SK-N-SH treated with all-trans-retinoic acid at 6 μM for 48 hours (cell line): ENCODE measurements at regions not wholly inside any gene's neighbourhood (a gene's known extent, or its start where the extent isn't known, plus 50 kb on each side); places are given as distances from the start of the nearest gene placed in this dataset.

Experiments used
- BACH2 ChIP-seq: fragments of 250-450 bp; sonication (Bioruptor Pico); IDR thresholded peaks from 2 replicates; pipeline ENCODE4 v1.9.0; 2021; ENCODE audit warnings: mild to moderate bottlenecking, borderline replicate concordance
- CREB5 ChIP-seq: fragments of 250-450 bp; sonication (Bioruptor Pico); IDR thresholded peaks from 2 replicates; pipeline ENCODE4 v1.5.1; 2020; ENCODE audit warnings: low read depth, mild to moderate bottlenecking, moderate library complexity
- CSDC2 ChIP-seq: fragments of 250-450 bp; sonication (Bioruptor Pico); IDR thresholded peaks from 2 replicates; pipeline ENCODE4 v1.5.0; 2020; ENCODE audit warnings: mild to moderate bottlenecking, moderate library complexity
- ESRRG ChIP-seq: fragments of 250-450 bp; sonication (Bioruptor Pico); IDR thresholded peaks from 2 replicates; pipeline ENCODE4 v1.6.1; 2021; ENCODE audit warnings: mild to moderate bottlenecking
- ISL1 ChIP-seq: fragments of 250-450 bp; sonication (Bioruptor Pico); IDR thresholded peaks from 2 replicates; pipeline ENCODE4 v2.1.2; 2022; ENCODE audit warnings: mild to moderate bottlenecking, moderate library complexity
- PATZ1 ChIP-seq: fragments of 250-450 bp; sonication (Bioruptor Pico); IDR thresholded peaks from 2 replicates; pipeline ENCODE4 v1.8.0; 2020; ENCODE audit warnings: mild to moderate bottlenecking, moderate library complexity, borderline replicate concordance
- PPARA ChIP-seq: fragments of 250-450 bp; sonication (Bioruptor Pico); IDR thresholded peaks from 2 replicates; pipeline ENCODE4 v1.5.0; 2020; ENCODE audit warnings: mild to moderate bottlenecking, borderline replicate concordance
- RARB ChIP-seq: fragments of 250-450 bp; sonication (Bioruptor Pico); IDR thresholded peaks from 2 replicates; pipeline ENCODE4 v1.8.0; 2021; ENCODE audit warnings: mild to moderate bottlenecking, moderate library complexity
- SNAI2 ChIP-seq: fragments of 250-450 bp; sonication (Bioruptor Pico); IDR thresholded peaks from 2 replicates; pipeline ENCODE4 v1.5.0; 2020; ENCODE audit warnings: mild to moderate bottlenecking, moderate library complexity
- ZC3H10 ChIP-seq: fragments of 250-450 bp; sonication (Bioruptor Pico); IDR thresholded peaks from 2 replicates; pipeline ENCODE4 v1.5.1; 2021; ENCODE audit warnings: mild to moderate bottlenecking, moderate library complexity
- ZFP30 ChIP-seq: fragments of 450-650 bp; formaldehyde crosslinking; IDR thresholded peaks from 2 replicates; pipeline ENCODE4 v1.5.0; 2022; ENCODE audit warnings: mild to moderate bottlenecking, moderate library complexity
- ZNF565 ChIP-seq: fragments of 450-650 bp; formaldehyde crosslinking; conservative IDR thresholded peaks from 2 replicates; pipeline ENCODE4 v1.5.0; 2020; ENCODE audit warnings: low read depth, mild to moderate bottlenecking, moderate library complexity
- ZNF70 ChIP-seq: fragments of 450-650 bp; formaldehyde crosslinking; IDR thresholded peaks from 2 replicates; pipeline ENCODE4 v1.5.0; 2020; ENCODE audit warnings: mild to moderate bottlenecking, moderate library complexity

GRCh38 chr5:5065472-5065871, 74.7 kb upstream of the ADAMTS16 start:
- no peak for TF ChIP-seq PATZ1 (CRISPR knock-in tag)
- no peak for TF ChIP-seq ZFP30
- no peak for TF ChIP-seq BACH2 (CRISPR knock-in tag)
- TF ChIP-seq RARB (CRISPR knock-in tag), result no peak
- no peak for TF ChIP-seq ZC3H10 (CRISPR knock-in tag)
- TF ChIP-seq ZNF70 (CRISPR knock-in tag), result no peak
- TF ChIP-seq CREB5, result no peak
- no peak for TF ChIP-seq CSDC2 (CRISPR knock-in tag)
- TF ChIP-seq PPARA, result no peak
- TF ChIP-seq ZNF565 (CRISPR knock-in tag), result no peak
- no peak for TF ChIP-seq ISL1 (CRISPR knock-in tag)
- TF ChIP-seq SNAI2 (CRISPR knock-in tag), result no peak
- TF ChIP-seq ESRRG (CRISPR knock-in tag), result no peak
